NCI-H2196 (cell line): ENCODE measurements at regions not wholly inside any gene's neighbourhood (a gene's known extent, or its start where the extent isn't known, plus 50 kb on each side); places are given as distances from the start of the nearest gene placed in this dataset.

ENCODE experiments used
- DNase-seq: peaks from one replicate; lab custom pipeline; 2025; ENCODE audit not compliant: unreplicated experiment; lab: John Stamatoyannopoulos, UW

- DNase-seq, result no peak
Observed at GRCh38 chr2:831622-832021, 119.0 kb upstream of the SNTG2 start.

DNA sequence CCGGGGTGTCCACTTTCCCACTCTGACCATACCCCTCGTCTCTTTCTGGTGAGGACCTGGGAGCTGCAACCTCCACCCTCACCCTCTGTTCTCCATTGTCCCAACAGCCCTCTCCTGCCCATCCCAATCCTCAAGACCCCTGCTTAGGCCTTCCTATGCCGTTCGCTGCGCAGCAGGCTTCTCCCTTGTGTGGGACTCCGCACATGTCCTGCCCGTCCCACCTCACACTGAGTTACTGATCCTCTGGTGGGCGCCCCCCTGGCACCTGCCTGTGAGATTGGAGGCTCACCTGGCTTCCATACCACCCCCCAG lies 119.5 kb upstream of the SNTG2 start:
- DNase-seq, result no peak

DNA sequence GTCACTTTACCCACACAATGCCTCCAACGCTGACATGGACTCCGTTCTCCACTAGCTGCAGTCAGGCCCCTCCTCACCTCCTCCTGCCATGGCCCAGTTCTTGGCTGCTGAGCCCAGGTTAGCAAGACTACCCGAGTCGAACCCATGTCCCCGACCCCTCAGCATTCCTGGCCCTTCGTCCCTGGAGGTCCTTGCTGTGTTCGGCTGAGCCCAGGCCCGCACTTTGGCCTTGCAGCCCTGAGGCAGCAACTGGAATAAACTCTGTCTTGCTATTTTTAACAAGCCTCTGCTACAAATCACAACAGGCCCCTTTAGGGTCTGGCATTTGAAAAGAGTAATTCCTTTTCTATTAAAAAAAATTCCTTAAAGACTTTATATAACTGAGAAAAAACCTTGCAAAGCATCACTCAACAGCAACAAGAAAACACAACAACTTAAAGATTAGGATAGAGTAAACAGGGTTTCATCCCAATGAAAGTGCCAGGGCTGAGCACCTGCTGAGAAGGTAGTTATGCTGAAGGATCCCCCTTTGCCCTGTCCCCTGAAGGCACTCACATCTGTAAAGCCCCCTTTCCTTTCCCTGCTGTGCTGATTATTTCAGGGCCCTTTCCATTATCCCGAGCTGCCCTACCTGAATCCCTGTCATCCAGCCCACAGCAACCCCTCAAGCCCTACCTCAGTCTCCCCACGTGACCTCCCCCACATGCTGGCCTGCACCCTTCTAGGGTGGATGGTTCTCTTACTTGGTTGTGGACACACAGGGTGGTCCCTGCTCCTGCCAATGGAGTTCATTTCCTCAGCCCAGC lies 120.0 kb upstream of the SNTG2 start:
- no peak for DNase-seq

DNA sequence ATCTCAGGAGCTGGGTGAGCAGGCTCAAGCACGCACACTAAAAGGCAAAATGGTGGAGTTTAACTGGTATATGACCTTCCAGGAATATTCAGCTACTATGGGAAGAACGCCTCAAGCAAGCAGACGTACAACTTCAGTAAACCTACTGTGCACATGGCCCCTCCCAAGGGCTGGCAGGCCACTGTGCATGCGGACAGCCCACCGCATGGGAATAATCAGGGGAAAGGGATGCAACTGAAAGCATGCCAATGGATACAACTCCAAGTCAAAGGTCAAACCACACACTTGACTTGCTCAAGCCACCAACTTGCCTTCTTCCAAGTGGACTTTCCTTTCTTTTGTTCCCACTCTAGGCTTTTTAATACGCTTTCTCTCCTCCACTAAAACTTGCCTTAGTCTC lies 121.6 kb upstream of the SNTG2 start:
- no peak for DNase-seq

DNA sequence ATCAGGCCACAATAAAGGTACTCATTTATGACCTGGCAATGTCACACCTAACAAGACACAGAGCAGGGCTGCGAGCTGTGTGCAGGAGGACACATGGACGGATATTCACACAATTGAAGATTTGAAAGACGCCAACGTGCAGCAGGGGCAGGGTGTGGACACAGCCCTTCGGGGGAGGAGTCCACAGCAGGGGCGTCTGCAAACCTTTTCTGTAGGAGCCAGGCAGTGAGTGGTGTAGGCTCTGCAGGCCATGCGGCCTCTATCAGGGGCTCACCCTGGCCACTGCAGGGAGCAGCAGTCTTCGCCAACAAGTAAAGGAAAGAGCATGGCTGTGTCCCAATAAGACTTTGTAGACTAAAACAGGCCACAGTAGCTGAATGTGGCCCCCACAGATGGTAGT lies 125.7 kb upstream of the SNTG2 start:
- DNase-seq, result no peak

DNA sequence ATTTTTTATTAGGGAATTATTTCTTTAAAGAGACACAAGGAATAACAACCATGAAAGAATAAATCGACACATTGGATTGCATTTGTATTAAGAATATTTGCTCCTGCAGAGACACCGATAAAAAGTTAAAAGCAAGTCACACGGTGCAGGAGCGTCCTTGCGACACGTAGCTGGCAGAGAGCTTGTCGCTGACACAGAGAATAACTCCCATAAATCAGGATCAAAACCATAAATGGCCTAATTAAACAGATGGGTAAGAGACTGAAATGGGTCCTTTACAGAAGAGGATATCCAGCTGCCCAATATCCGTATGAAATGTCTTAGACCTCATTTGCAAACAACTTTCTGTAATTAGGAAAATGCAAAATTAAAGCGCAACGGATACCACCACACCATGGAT lies 126.1 kb upstream of the SNTG2 start:
- DNase-seq, result no peak

- DNase-seq, result no peak
Observed at GRCh38 chr2:821546-821945, 129.1 kb upstream of the SNTG2 start.

GRCh38 chr2:819601-820000 lies 131.0 kb upstream of the SNTG2 start:
- no peak for DNase-seq

GRCh38 chr2:819121-819520 lies 131.5 kb upstream of the SNTG2 start:
- no peak for DNase-seq

DNA sequence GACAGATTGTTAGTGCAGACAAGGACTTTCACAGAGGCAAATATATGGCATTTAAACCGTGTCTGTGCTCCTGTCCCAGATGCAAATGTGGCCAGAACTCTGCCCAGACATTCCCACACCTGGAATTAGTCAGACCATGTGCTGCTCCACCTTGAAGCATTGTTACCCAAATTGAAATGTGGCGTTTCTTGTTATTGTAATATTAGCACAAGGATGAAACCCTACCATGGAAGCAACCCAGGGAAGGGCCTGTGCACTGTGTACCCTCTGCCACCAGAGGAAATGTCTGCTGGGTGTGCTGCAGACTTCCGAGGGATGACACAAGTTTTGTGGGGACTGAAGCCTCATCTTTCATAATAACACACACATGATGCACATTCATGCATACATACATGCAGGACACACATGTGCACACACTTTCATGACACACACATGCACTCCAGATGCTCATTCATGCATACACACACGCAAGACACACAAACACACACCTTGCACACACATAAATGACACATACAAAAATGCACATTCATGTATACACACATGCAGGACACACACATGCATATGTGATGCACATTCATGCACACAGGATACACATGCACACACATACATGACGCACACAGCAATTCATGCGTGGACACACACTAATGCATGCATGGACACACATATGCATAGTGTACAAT lies 133.2 kb upstream of the SNTG2 start:
- no peak for DNase-seq

DNA sequence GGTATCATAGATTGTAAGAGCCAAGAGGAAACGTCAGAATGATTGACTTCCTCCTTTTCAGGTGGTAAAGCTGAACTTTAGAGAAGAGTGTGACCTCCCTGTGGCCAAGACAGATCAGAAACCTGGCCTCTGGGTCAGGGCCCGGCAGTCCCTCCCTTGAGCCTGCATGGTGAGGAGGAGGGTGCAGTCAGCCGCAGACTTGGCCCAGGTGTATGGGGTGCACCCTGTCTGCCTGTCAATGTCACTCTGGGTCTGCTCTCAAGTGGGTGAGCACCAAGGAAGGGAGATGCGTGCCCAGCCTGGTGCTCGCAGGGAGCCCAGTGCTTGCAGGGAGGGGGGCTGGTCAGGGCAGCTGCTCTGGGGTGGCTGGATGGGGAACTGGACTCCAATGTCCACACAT lies 134.4 kb upstream of the SNTG2 start:
- no peak for DNase-seq

DNA sequence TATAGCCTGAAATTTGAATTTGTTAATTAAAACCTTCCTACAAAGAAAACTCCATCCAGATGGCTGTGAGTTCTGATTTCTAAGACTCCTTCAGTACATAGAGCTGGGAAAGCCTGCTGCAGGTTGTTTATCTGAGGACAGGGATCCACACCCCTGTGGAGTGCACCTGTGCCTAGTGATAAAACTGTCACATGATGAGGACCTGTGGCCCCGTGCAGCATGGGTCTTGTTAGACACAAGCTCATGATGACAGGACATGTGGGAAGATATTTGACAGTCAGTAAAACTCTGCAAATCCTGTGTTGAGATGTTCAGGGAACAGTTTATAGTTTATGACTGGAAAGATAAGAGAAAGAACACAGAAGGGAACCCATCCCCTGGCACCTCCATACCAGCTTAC lies 133.2 kb upstream of the TMEM18 start:
- DNase-seq, result no peak

DNA sequence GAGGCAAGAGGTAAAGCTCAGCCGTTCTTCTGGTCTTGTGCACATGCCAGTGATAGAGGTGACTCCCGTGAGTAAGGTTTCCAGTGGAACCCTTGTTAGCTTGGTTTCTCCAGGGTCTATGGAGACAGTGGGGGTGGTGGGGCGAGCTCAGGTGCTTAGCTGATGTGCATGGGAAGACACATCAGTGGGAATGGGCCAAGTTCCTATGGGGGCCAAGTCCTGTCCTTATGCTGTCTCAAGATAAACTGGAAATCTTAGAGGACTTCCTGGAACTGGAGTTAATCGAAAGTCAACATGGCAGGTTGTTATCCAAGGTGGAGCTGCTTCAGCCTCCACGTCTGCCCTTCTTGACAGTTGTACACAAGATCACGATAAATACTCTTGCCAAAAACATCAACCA lies 130.1 kb upstream of the TMEM18 start:
- DNase-seq, result no peak

GRCh38 chr2:805664-806063 lies 128.5 kb upstream of the TMEM18 start:
- no peak for DNase-seq

GRCh38 chr2:797993-798392 lies 120.8 kb upstream of the TMEM18 start:
- DNase-seq, result no peak

DNA sequence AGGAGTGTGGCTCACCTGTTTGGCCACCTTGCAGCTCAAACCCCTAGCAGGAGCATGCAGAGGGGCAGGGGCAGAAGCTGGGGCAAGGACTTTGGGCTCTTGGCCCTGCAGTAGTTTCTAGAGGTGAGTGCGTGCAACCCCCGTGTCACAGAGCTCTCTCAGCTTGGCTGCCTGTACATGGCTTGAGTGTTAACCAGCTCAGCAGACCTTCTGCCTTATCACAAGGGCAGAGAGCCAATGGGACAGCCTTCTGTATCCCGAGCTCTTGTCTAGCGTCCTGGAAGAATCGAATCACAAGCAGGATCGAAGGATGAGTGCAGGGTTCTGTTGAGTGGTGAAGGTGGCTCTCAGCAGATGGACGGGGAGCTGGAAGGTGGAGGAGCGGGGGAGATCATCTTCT lies 120.3 kb upstream of the TMEM18 start:
- no peak for DNase-seq

DNA sequence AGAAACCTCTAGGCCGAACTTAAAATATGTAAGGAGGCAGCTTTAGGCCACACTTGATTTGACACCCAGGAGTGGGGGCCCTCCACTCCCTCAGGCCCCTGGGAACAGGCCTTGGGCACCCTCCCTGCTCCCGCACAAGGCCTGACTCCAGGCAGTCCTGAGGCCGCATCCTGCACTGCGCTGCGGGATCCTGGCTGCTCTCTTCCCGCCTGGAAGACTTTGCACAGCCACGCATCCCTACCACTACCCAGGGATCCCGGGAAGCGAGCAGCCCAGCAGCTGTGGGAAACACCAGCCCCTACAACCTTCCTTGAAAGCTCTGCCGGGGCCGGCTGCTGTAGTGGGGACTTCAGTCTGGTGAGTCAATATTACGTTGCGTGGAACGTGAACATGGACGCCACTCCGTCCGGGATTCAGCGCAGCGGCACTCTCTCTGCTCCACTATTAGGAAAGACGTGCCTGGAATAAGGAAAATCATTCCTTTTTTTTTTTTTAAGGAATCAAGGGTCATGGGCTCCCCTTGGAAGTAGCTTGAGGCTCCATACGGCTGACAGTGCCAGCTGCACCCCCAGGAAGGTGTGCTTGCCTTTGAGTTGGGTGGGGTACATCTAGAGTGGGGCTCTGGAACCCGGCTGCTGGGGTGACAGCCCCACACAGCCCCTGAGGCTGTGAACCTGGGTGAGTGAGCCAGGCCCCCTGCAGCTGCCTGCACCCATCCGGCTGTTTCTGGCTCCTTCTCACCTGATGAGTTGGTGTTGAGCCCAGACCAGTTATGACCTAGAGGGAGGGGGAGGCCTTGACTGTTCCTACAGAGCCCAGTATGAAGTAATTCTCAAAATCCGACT lies 119.2 kb upstream of the TMEM18 start:
- no peak for DNase-seq

GRCh38 chr2:795531-796041 lies 118.4 kb upstream of the TMEM18 start:
- no peak for DNase-seq

- DNase-seq, result no peak
Observed at GRCh38 chr2:794554-795241, 117.5 kb upstream of the TMEM18 start.

DNA sequence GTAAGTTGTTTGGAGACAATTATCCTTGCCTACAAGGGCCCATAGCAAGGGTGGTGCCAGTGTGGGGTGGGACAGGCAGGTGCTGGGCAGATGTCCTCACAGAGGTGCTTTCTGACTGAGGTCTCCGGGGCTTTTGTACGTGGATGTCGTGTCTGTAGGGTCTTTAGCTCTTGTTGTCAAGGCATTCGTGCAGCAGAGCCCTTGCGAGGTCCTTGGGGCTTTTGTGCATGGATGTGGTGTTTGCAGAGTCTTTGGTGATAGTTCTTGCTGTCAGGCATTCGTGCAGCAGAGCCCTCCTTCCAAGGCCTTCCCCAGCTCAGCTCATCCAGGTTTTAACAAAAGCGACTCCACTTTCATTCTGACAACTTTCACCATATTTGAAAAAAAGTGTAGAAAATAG lies 116.0 kb upstream of the TMEM18 start:
- no peak for DNase-seq

DNA sequence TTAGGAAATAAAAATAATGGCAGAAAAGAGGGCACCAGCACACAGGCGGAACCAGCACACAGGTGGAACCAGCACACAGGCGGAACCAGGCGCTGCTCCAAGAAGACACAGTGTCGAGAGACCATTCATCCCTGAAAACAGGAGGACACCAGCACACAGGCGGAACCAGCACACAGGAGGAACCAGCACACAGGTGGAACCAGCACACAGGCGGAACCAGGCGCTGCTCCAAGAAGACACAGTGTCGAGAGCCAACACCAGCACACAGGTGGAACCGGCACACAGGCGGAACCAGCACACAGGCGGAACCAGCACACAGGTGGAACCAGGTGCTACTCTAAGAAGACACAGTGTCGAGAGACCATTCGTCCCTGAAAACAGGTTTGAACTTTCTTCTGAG lies 115.5 kb upstream of the TMEM18 start:
- DNase-seq, result no peak
